Stimulated activated effector memory CD8-positive, alpha-beta T cell treated with anti-CD3 and anti-CD28 coated beads, Interleukin-12 subunit alpha, Interleukin-12 subunit beta, amount 100 ng/mL, for 72 hours (primary cell): ENCODE measurements at regions not wholly inside any gene's neighbourhood (a gene's known extent, or its start where the extent isn't known, plus 50 kb on each side); places are given as distances from the start of the nearest gene placed in this dataset.

Source experiments
- ATAC-seq: fragments of 150-1000 bp; cut with Tn5 transposase; 2 replicates; pipeline ENCODE4 v1.10.0; 2021
- DNase-seq, 2 donors: peaks; one replicate each; pipeline ENCODE4 v3.0.0; 2021 to 2022; ENCODE audit warnings: low spot score in 2 of 2
- H3K27ac Mint-ChIP-seq: one replicate; pipeline ENCODE4 v1.8.0; 2022; ENCODE audit warnings: mild to moderate bottlenecking, mixed read lengths
- H3K36me3 Mint-ChIP-seq: one replicate; pipeline ENCODE4 v1.8.0; 2022; ENCODE audit warnings: mild to moderate bottlenecking, mixed read lengths
- H3K4me1 Mint-ChIP-seq: one replicate; pipeline ENCODE4 v1.8.0; 2022; ENCODE audit warnings: mixed read lengths
- H3K4me3 Mint-ChIP-seq: one replicate; pipeline ENCODE4 v1.8.0; 2022; ENCODE audit warnings: mild to moderate bottlenecking, mixed read lengths
- H3K9me3 Mint-ChIP-seq: one replicate; pipeline ENCODE4 v1.8.0; 2022; ENCODE audit warnings: mixed read lengths

- no peak overlapping the region for H3K4me3 Mint-ChIP-seq
- no peaks in the 10 kb centered on the region for H3K4me1 Mint-ChIP-seq
These were observed 158.6 kb downstream of the AXIN2 start for GRCh38 chr17:65402513-65403496.

GRCh38 chr17:65401561-65401960 lies 159.9 kb downstream of the AXIN2 start:
- no peaks in the 10 kb centered on the region for H3K36me3 Mint-ChIP-seq
- no peak overlapping the region for H3K27ac Mint-ChIP-seq

More at GRCh38 chr17:65402513-65403496, 158.6 kb downstream of the AXIN2 start:
- ATAC-seq (no peak), DNase-seq (no peak)
- Mint-ChIP-seq H3K27ac (no peak overlapping the region), H3K9me3 (no peaks in the 10 kb centered on the region), H3K36me3 (no peaks in the 10 kb centered on the region)

GRCh38 chr17:65400701-65401100 lies 160.7 kb downstream of the AXIN2 start:
- Mint-ChIP-seq H3K9me3 (no peaks in the 10 kb centered on the region), H3K36me3 (no peaks in the 10 kb centered on the region), H3K4me1 (no peaks in the 10 kb centered on the region), H3K4me3 (no peak overlapping the region), H3K27ac (no peak overlapping the region)
- ATAC-seq: no peak
- no peak for DNase-seq

More at GRCh38 chr17:65401561-65401960, 159.9 kb downstream of the AXIN2 start:
- DNase-seq (no peak), ATAC-seq (no peak)
- Mint-ChIP-seq H3K4me1 (no peaks in the 10 kb centered on the region), H3K9me3 (no peaks in the 10 kb centered on the region), H3K4me3 (no peak overlapping the region)

- DNase-seq: no peak
- Mint-ChIP-seq H3K36me3 (no peaks in the 10 kb centered on the region), H3K4me3 (no peak overlapping the region), H3K9me3 (no peaks in the 10 kb centered on the region), H3K4me1 (no peaks in the 10 kb centered on the region), H3K27ac (no peak overlapping the region)
- peak; percentile 65 for ATAC-seq
These were observed 163.2 kb downstream of the AXIN2 start for GRCh38 chr17:65398040-65398787.

- H3K4me1 Mint-ChIP-seq: no peaks in the 10 kb centered on the region
- H3K4me3 Mint-ChIP-seq: no peak overlapping the region
These were observed 165.5 kb downstream of the AXIN2 start for GRCh38 chr17:65395924-65396323.

GRCh38 chr17:65394811-65395472 lies 166.5 kb downstream of the AXIN2 start:
- DNase-seq: no peak
- Mint-ChIP-seq H3K4me3 (no peak overlapping the region), H3K36me3 (no peaks in the 10 kb centered on the region), H3K9me3 (no peaks in the 10 kb centered on the region), H3K4me1 (no peaks in the 10 kb centered on the region), H3K27ac (no peak overlapping the region)
- no peak for ATAC-seq

More at GRCh38 chr17:65395924-65396323, 165.5 kb downstream of the AXIN2 start:
- Mint-ChIP-seq H3K36me3 (no peaks in the 10 kb centered on the region), H3K9me3 (no peaks in the 10 kb centered on the region), H3K27ac (no peak overlapping the region)
- ATAC-seq (no peak), DNase-seq (no peak)

GRCh38 chr17:65393514-65393913 lies 167.9 kb downstream of the AXIN2 start:
- Mint-ChIP-seq H3K4me1 (no peaks in the 10 kb centered on the region), H3K36me3 (no peaks in the 10 kb centered on the region), H3K4me3 (no peak overlapping the region), H3K9me3 (no peaks in the 10 kb centered on the region), H3K27ac (no peak overlapping the region)
- ATAC-seq: no peak
- DNase-seq: no peak

GRCh38 chr17:65389949-65390348 lies 171.5 kb downstream of the AXIN2 start:
- Mint-ChIP-seq H3K27ac (no peak overlapping the region), H3K4me3 (no peak overlapping the region), H3K4me1 (no peaks in the 10 kb centered on the region), H3K36me3 (no peaks in the 10 kb centered on the region), H3K9me3 (no peaks in the 10 kb centered on the region)
- peak; percentile 89 for ATAC-seq
- DNase-seq: no peak

- Mint-ChIP-seq H3K4me3 (no peak overlapping the region), H3K4me1 (no peaks in the 10 kb centered on the region), H3K9me3 (no peaks in the 10 kb centered on the region), H3K36me3 (no peaks in the 10 kb centered on the region), H3K27ac (no peak overlapping the region)
- ATAC-seq: no peak
- DNase-seq: no peak
These were observed 172.0 kb downstream of the AXIN2 start for GRCh38 chr17:65389426-65389825.

- ATAC-seq: no peak
- DNase-seq: no peak
- Mint-ChIP-seq H3K9me3 (no peaks in the 10 kb centered on the region), H3K4me1 (no peaks in the 10 kb centered on the region), H3K27ac (no peak overlapping the region), H3K4me3 (no peak overlapping the region), H3K36me3 (no peaks in the 10 kb centered on the region)
These were observed 172.5 kb downstream of the AXIN2 start for GRCh38 chr17:65388911-65389310.

GRCh38 chr17:65387322-65387721 lies 174.1 kb downstream of the AXIN2 start:
- no peak for DNase-seq
- Mint-ChIP-seq H3K36me3 (no peaks in the 10 kb centered on the region), H3K9me3 (no peaks in the 10 kb centered on the region), H3K4me1 (no peaks in the 10 kb centered on the region), H3K27ac (no peak overlapping the region), H3K4me3 (no peak overlapping the region)
- ATAC-seq: no peak

GRCh38 chr17:65385726-65386125 lies 175.7 kb downstream of the AXIN2 start:
- H3K9me3 Mint-ChIP-seq: no peaks in the 10 kb centered on the region
- DNase-seq: no peak
- no peak overlapping the region for H3K27ac Mint-ChIP-seq
- no peak for ATAC-seq
- H3K4me3 Mint-ChIP-seq: no peak overlapping the region
- H3K4me1 Mint-ChIP-seq: no peaks in the 10 kb centered on the region
- no peaks in the 10 kb centered on the region for H3K36me3 Mint-ChIP-seq

GRCh38 chr17:65385071-65385470 lies 176.4 kb downstream of the AXIN2 start:
- H3K27ac Mint-ChIP-seq: no peak overlapping the region
- H3K36me3 Mint-ChIP-seq: no peaks in the 10 kb centered on the region
- no peak overlapping the region for H3K4me3 Mint-ChIP-seq
- H3K9me3 Mint-ChIP-seq: no peaks in the 10 kb centered on the region
- no peak for DNase-seq
- H3K4me1 Mint-ChIP-seq: no peaks in the 10 kb centered on the region
- ATAC-seq: no peak

GRCh38 chr17:65381152-65381551 lies 180.3 kb downstream of the AXIN2 start:
- Mint-ChIP-seq H3K9me3 (no peaks in the 10 kb centered on the region), H3K36me3 (no peaks in the 10 kb centered on the region), H3K4me3 (no peak overlapping the region), H3K4me1 (no peaks in the 10 kb centered on the region), H3K27ac (no peak overlapping the region)
- ATAC-seq (no peak), DNase-seq (no peak)

- no peak overlapping the region for H3K4me3 Mint-ChIP-seq
- no peaks in the 10 kb centered on the region for H3K36me3 Mint-ChIP-seq
- DNase-seq (no peak), ATAC-seq (no peak)
- H3K27ac Mint-ChIP-seq: no peak overlapping the region
- H3K4me1 Mint-ChIP-seq: peaks cover 19% of the 10 kb centered on the region
- H3K9me3 Mint-ChIP-seq: no peaks in the 10 kb centered on the region
These were observed 186.5 kb downstream of the AXIN2 start for GRCh38 chr17:65374966-65375365.
